AG04449 (cell line): ENCODE measurements at regions not wholly inside any gene's neighbourhood (a gene's known extent, or its start where the extent isn't known, plus 50 kb on each side); places are given as distances from the start of the nearest gene placed in this dataset.

Source experiments
- CTCF ChIA-PET: fragments of 350-600 bp; formaldehyde crosslinking; extraction: SDS; loops from one replicate; lab custom pipeline; 2021; ENCODE audit warnings: antibody characterized with exemption; lab: Yijun Ruan, JAX
- POLR2A ChIA-PET: fragments of 400-600, 350-600 bp; formaldehyde crosslinking; extraction: SDS; loops from one replicate; lab custom pipeline; 2020; ENCODE audit warnings: antibody characterized with exemption, inconsistent platforms; lab: Yijun Ruan, JAX
- DNase-seq: peaks from one replicate; pipeline ENCODE4 v3.0.0-alpha.2; 2010; ENCODE audit warnings: low read depth, low spot score
- H3K4me3 ChIP-seq: 2 replicates; pipeline ENCODE4 v1.5.1; 2011; ENCODE audit warnings: low read depth, mild to moderate bottlenecking, control low read depth, low read length
- CTCF ChIP-seq: IDR thresholded peaks from one replicate; pipeline ENCODE4 v1.5.1; 2011; ENCODE audit warnings: mild to moderate bottlenecking, moderate library complexity, low read length, control low read depth, inconsistent platforms; ENCODE audit not compliant: insufficient read depth; ENCODE audit errors: missing control alignments

GRCh38 chr4:178165951-178166308 is 723.7 kb upstream of the AGA start:
- no peak for DNase-seq
- no peak overlapping the region for H3K4me3 ChIP-seq
- CTCF ChIA-PET = no interaction called here
- TF ChIP-seq CTCF = no peak
- POLR2A ChIA-PET = no interaction called here

DNA sequence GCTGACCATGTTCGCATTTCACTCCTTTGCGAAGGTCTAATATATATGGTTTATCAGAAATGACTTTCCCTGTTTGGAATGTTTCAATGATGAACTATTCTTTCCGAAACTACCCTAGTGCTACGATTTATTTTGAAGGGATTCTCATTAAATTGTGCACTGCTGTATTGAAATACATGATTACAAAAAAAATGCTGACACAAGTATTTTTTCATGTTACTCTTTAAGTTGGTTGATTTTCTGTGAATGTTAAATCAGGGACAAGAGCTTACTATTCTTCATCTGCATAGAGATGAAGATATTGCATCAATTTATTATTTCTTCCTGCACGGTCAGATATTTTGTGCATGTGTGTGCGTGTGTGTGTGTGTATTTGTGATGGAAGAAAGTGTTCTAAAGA is 731.5 kb upstream of the AGA start:
- H3K4me3 ChIP-seq = no peak overlapping the region
- ChIA-PET POLR2A (no interaction called here), CTCF (no interaction called here)
- TF ChIP-seq CTCF = no peak
- DNase-seq = no peak

GRCh38 chr4:178174756-178175155 is 732.5 kb upstream of the AGA start:
- CTCF ChIA-PET = no interaction called here

DNA sequence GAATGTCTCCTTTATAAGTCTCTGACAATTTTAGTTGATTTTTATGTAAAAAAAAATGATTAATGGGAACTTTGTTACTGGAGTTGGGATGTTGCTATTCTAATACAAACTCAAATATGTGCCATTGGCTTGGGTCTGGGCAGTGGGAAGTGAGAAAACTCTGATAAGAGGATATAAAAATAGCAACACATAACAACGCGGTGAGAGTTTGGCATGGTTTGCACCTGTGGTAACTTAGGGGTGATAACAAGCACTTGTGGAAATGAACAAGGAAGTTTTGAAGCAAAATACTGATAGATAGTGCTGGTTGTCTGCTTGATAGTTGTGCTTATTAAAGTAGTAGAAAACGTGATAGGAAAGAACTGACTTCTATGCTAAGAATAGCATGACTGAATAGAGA is 743.3 kb upstream of the AGA start:
- CTCF ChIA-PET = no interaction called here
- no peak for TF ChIP-seq CTCF
- POLR2A ChIA-PET = no interaction called here

More at GRCh38 chr4:178174756-178175155, 732.5 kb upstream of the AGA start:
- no peak overlapping the region for H3K4me3 ChIP-seq
- POLR2A ChIA-PET = no interaction called here
- DNase-seq = no peak
- no peak for TF ChIP-seq CTCF

GRCh38 chr4:178192611-178193010 is 750.4 kb upstream of the AGA start:
- TF ChIP-seq CTCF = no peak
- POLR2A ChIA-PET = no interaction called here
- CTCF ChIA-PET = no interaction called here
- DNase-seq = no peak
- no peak overlapping the region for H3K4me3 ChIP-seq

More for the DNA sequence above, 743.3 kb upstream of the AGA start:
- H3K4me3 ChIP-seq = no peak overlapping the region
- DNase-seq = no peak

- H3K4me3 ChIP-seq = no peak overlapping the region
- ChIA-PET CTCF (no interaction called here), POLR2A (no interaction called here)
- no peak for DNase-seq
- no peak for TF ChIP-seq CTCF
These were observed 754.6 kb upstream of the AGA start for GRCh38 chr4:178196751-178197374.
